Neuronal stem cell (in vitro differentiated cells): ENCODE measurements at regions not wholly inside any gene's neighbourhood (a gene's known extent, or its start where the extent isn't known, plus 50 kb on each side); places are given as distances from the start of the nearest gene placed in this dataset.

ENCODE experiments used
- DNase-seq: peaks from one replicate; pipeline ENCODE4 v3.0.0-alpha.2; 2013; ENCODE audit warnings: low spot score
- H2AFZ ChIP-seq: one replicate; pipeline ENCODE4 v1.6.1; 2013; ENCODE audit warnings: mild to moderate bottlenecking, low read length, inconsistent platforms
- H2AK5ac ChIP-seq: 2 replicates; pipeline ENCODE4 v1.6.1; 2013; ENCODE audit warnings: low read depth, mild to moderate bottlenecking, inconsistent platforms, low read length, moderate library complexity, mixed read lengths
- H2BK120ac ChIP-seq: 2 replicates; pipeline ENCODE4 v1.6.1; 2013; ENCODE audit warnings: low read depth, mild to moderate bottlenecking, inconsistent platforms, low read length, moderate library complexity, mixed read lengths
- H2BK12ac ChIP-seq: one replicate; pipeline ENCODE4 v1.6.1; 2013; ENCODE audit warnings: low read length, inconsistent platforms
- H2BK15ac ChIP-seq: 2 replicates; pipeline ENCODE4 v1.6.1; 2013; ENCODE audit warnings: mild to moderate bottlenecking, low read length, inconsistent platforms, mixed read lengths
- H2BK5ac ChIP-seq: one replicate; pipeline ENCODE4 v1.6.1; 2013; ENCODE audit warnings: inconsistent platforms, mild to moderate bottlenecking, low read length, moderate library complexity
- H3K14ac ChIP-seq: one replicate; pipeline ENCODE4 v1.6.1; 2013; ENCODE audit warnings: low read length, inconsistent platforms
- H3K18ac ChIP-seq: 2 replicates; pipeline ENCODE4 v1.6.1; 2013; ENCODE audit warnings: low read length, inconsistent platforms
- H3K23ac ChIP-seq: 2 replicates; pipeline ENCODE4 v1.6.1; 2013; ENCODE audit warnings: low read depth, mild to moderate bottlenecking, mixed read lengths, low read length, inconsistent platforms; ENCODE audit not compliant: poor library complexity
- H3K27ac ChIP-seq: replicated peaks from 3 replicates; pipeline ENCODE4 v1.5.1; 2013; ENCODE audit warnings: low read length, inconsistent platforms
- H3K27me3 ChIP-seq, 3 experiments: 2 replicates each; pipeline ENCODE4 v1.6.1; 2013; ENCODE audit warnings: low read length in 3 of 3, mild to moderate bottlenecking in 2 of 3, inconsistent platforms in 1 of 3, low read depth in 1 of 3, mixed read lengths in 1 of 3, moderate library complexity in 1 of 3; ENCODE audit not compliant: control insufficient read depth in 3 of 3, insufficient read depth in 3 of 3
- H3K36me3 ChIP-seq, 2 donors: replicated peaks in 1 of 2; 2 replicates each; pipeline ENCODE4 v1.6.1; 2013; ENCODE audit warnings: low read length in 2 of 2; ENCODE audit not compliant: control insufficient read depth in 2 of 2, insufficient read depth in 2 of 2
- H3K4ac ChIP-seq: 2 replicates; pipeline ENCODE4 v1.6.1; 2013; ENCODE audit warnings: inconsistent platforms, mild to moderate bottlenecking, low read length, moderate library complexity
- H3K4me1 ChIP-seq, 2 donors: 1 replicate in 1 of 2; 2 replicates in 1 of 2; pipeline ENCODE4 v1.6.1; 2013; ENCODE audit warnings: low read length in 2 of 2, low read depth in 1 of 2; ENCODE audit not compliant: control insufficient read depth in 2 of 2, insufficient read depth in 1 of 2
- H3K4me2 ChIP-seq: one replicate; pipeline ENCODE4 v1.6.1; 2013; ENCODE audit warnings: mild to moderate bottlenecking, low read length, inconsistent platforms; ENCODE audit not compliant: insufficient read depth, poor library complexity, severe bottlenecking
- H3K4me3 ChIP-seq, 2 donors: 2 replicates each; pipeline ENCODE4 v1.5.1; 2013; ENCODE audit warnings: low read length in 2 of 2, mild to moderate bottlenecking in 2 of 2, inconsistent platforms in 1 of 2, moderate library complexity in 1 of 2
- H3K79me1 ChIP-seq: one replicate; pipeline ENCODE4 v1.6.1; 2013; ENCODE audit warnings: low read depth, mild to moderate bottlenecking, inconsistent platforms, low read length, moderate library complexity
- H3K9ac ChIP-seq: one replicate; pipeline ENCODE4 v1.6.1; 2013; ENCODE audit warnings: mild to moderate bottlenecking, low read depth, low read length, inconsistent platforms; ENCODE audit not compliant: poor library complexity
- H3K9me3 ChIP-seq, 2 donors: replicated peaks in 1 of 2; 2 replicates each; pipeline versions ENCODE3 to v1.6.1; 2013; ENCODE audit warnings: low read length in 2 of 2, mild to moderate bottlenecking in 2 of 2, inconsistent platforms in 1 of 2, low read depth in 1 of 2, mixed read lengths in 1 of 2, moderate library complexity in 1 of 2; ENCODE audit not compliant: control insufficient read depth in 2 of 2, insufficient read depth in 1 of 2
- H4K8ac ChIP-seq: one replicate; pipeline ENCODE4 v1.6.1; 2013; ENCODE audit warnings: low read depth, mild to moderate bottlenecking, inconsistent platforms, low read length, moderate library complexity
- H4K91ac ChIP-seq: one replicate; pipeline ENCODE4 v1.6.1; 2013; ENCODE audit warnings: low read length, low read depth, mild to moderate bottlenecking, inconsistent platforms; ENCODE audit not compliant: poor library complexity
- WGBS, 2 donors: extraction: QIAGEN DNeasy Blood & Tissue Kit; methylation state at CpG; one replicate each; pipeline ENCODE4 v1.1.7; 2013; ENCODE audit warnings: missing lambda C conversion rate in 2 of 2, mixed read lengths in 1 of 2; ENCODE audit not compliant: insufficient read length in 2 of 2, insufficient replicate concordance in 1 of 2; ENCODE audit errors: extremely low coverage in 2 of 2; 5-methylcytosine and 5-hydroxymethylcytosine counted together

DNA sequence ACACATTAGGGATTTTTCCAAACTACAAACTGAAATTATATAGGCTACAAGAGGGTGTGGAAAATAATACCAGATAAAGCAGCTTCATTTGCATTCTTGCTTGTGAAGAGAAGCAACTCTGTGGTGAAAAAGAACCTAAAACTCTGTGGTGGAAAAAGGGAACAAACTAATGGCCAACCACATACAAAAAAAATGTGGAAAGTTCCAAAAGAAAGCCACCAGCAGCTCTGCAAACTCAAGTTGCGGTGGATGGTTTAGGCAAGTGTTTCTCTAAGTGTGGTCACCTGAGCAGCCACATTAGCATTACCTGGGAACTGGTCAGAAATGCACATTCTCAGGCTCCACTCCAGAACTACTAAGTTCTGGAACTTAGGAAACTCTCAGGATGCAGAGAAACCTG is 586.4 kb downstream of the ACTL7B start:
- no peak overlapping the region for H3K4me3 ChIP-seq
- H3K9ac ChIP-seq = no peak overlapping the region
- H4K91ac ChIP-seq = no peak overlapping the region
- H4K8ac ChIP-seq = no peak overlapping the region
- H3K14ac ChIP-seq = no peak overlapping the region
- no peaks in the 10 kb centered on the region for H3K36me3 ChIP-seq
- H2AK5ac ChIP-seq = no peak overlapping the region
- no peaks in the 10 kb centered on the region for H3K27me3 ChIP-seq
- H3K9me3 ChIP-seq = no peaks in the 10 kb centered on the region
- H3K18ac ChIP-seq = no peak overlapping the region
- no peak overlapping the region for H3K23ac ChIP-seq
- H3K79me1 ChIP-seq = no peaks in the 10 kb centered on the region
- H3K27ac ChIP-seq = no peak overlapping the region
- no peak overlapping the region for H2BK120ac ChIP-seq
- H2BK12ac ChIP-seq = no peak overlapping the region
- DNase-seq = no peak
- WGBS, 2 donors = no CpG with 5 or more reads among the region's 1 CpG
- peaks cover 0 to 11% of the 10 kb centered on the region in 2 donors for H3K4me1 ChIP-seq
- H2AFZ ChIP-seq = no peak overlapping the region
- no peak overlapping the region for H3K4me2 ChIP-seq
- no peak overlapping the region for H3K4ac ChIP-seq
- no peak overlapping the region for H2BK5ac ChIP-seq
- H2BK15ac ChIP-seq = no peak overlapping the region

DNA sequence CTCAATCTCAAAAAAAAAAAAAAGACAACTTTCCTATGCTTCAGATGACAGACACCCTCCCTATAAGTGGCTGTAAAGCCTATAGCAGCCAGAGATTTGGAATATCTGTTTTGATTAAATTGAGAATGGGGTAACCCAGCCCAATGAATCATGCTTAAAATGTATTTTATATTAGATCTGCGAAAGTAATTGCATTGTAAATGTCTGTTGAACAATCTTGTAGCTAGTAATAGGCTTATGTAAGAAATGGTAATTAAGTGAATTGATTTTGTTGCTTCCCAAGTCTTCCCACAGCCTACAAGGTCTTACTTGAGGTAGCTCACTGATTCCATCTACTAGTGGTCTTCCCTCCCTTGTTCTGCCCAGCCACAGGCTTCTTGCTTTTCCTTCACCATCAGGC is 590.7 kb downstream of the ACTL7B start:
- Histone ChIP-seq H4K8ac (no peak overlapping the region), H3K36me3 (no peaks in the 10 kb centered on the region), H2BK12ac (no peak overlapping the region), H3K9me3 (no peaks in the 10 kb centered on the region), H3K9ac (no peak overlapping the region), H2AFZ (no peak overlapping the region), H3K4ac (no peak overlapping the region), H2BK15ac (no peak overlapping the region), H2BK5ac (no peak overlapping the region), H4K91ac (no peak overlapping the region), H3K4me3 (no peak overlapping the region), H2BK120ac (no peak overlapping the region), H3K18ac (no peak overlapping the region), H3K23ac (no peak overlapping the region), H3K4me2 (no peak overlapping the region), H3K79me1 (no peaks in the 10 kb centered on the region), H3K4me1 (no peaks in the 10 kb centered on the region), H3K27me3 (no peaks in the 10 kb centered on the region), H3K14ac (no peak overlapping the region), H3K27ac (no peak overlapping the region), H2AK5ac (no peak overlapping the region)
- WGBS, 2 donors = no CpG with 5 or more reads among the region's 1 CpG
- DNase-seq = no peak

DNA sequence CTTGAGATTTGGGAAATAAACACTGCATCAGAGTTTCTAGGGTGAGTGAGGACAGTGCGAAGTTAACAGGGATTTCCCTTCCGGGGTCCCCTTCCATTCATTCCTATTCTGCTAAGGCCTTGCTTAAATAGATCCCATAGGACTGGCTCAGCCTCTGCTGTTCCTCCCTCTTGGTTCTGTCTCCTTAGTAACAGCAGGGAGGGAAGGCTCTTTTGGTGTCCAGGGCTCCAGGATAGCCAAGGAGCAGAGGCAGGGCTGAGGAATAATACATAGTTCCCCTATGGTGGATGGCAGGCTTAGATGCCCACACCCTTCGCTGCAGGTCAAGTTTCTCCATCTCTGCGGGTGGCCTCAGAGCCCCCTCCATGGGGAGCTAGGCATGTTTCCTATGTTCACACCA is 591.7 kb downstream of the ACTL7B start:
- Histone ChIP-seq H2BK5ac (no peak overlapping the region), H2AFZ (no peak overlapping the region), H3K23ac (no peak overlapping the region), H3K27ac (no peak overlapping the region), H3K18ac (no peak overlapping the region), H3K4ac (no peak overlapping the region), H3K14ac (no peak overlapping the region), H3K4me1 (no peaks in the 10 kb centered on the region), H2BK120ac (no peak overlapping the region), H3K9me3 (no peaks in the 10 kb centered on the region), H4K91ac (no peak overlapping the region), H3K9ac (no peak overlapping the region), H3K27me3 (no peaks in the 10 kb centered on the region), H2BK12ac (no peak overlapping the region), H3K4me3 (no peak overlapping the region), H2AK5ac (no peak overlapping the region), H3K4me2 (no peak overlapping the region), H3K79me1 (no peaks in the 10 kb centered on the region), H2BK15ac (no peak overlapping the region), H3K36me3 (no peaks in the 10 kb centered on the region), H4K8ac (no peak overlapping the region)
- no peak for DNase-seq
- no CpG with 5 or more reads among the region's 4 CpGs for WGBS, 2 donors

DNA sequence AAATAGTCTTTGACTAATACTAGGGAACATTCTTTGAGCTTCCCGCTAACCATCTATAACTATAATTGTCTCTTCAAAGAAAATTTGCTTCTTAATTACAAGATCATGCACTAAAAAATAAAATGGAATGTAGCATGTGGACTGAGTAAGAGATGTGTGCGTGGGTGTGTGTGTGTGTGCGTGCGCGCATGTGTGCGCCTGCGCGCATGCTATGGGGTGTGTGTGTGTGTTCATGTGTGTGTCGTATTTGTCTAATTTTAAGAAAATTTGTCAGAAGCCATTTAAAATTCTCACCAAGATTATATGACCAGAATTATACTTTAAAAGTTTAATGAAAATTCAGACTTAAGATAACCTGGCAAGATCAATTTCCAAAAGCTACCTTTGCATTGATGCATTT is 593.0 kb downstream of the ACTL7B start:
- Histone ChIP-seq H2BK5ac (no peak overlapping the region), H3K4me2 (no peak overlapping the region), H3K4me3 (no peak overlapping the region), H3K9ac (no peak overlapping the region), H3K4ac (no peak overlapping the region), H3K23ac (no peak overlapping the region), H3K27ac (no peak overlapping the region), H3K36me3 (no peaks in the 10 kb centered on the region), H2AK5ac (no peak overlapping the region), H4K91ac (no peak overlapping the region), H3K18ac (no peak overlapping the region), H2BK15ac (no peak overlapping the region), H2BK12ac (no peak overlapping the region), H3K79me1 (no peaks in the 10 kb centered on the region), H3K4me1 (no peaks in the 10 kb centered on the region), H2BK120ac (no peak overlapping the region), H3K14ac (no peak overlapping the region), H4K8ac (no peak overlapping the region), H2AFZ (no peak overlapping the region), H3K27me3 (no peaks in the 10 kb centered on the region), H3K9me3 (no peaks in the 10 kb centered on the region)
- no CpG with 5 or more reads among the region's 9 CpGs for WGBS, 2 donors
- no peak for DNase-seq
